ENCODE measurements at regions not wholly inside any gene's neighbourhood (a gene's known extent, or its start where the extent isn't known, plus 50 kb on each side); places are given as distances from the start of the nearest gene placed in this dataset.
A peak's percentile ranks its signal among the peaks of the same experiment; 100 is the strongest.

DNA sequence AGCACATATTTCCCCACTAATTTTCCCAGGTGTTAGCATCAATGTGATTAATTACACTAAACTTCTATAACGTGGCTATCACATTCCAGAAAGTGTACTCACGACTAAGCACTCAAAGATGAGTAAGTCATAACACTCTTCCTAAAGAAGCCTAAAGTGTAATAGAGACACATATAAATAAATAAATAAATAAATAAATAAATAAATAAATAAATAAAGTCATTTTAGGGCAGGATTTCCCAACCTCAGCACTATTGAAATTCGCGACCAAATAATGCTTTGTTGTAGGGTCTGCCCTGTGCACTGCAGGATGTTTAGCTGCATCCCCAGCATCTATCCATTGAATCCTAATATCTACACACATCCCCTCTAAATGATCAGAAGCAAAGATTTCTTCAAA lies 390.9 kb downstream of the CDH7 start:
- no peak for DNase-seq (ENCODE audit: low read depth)

DNA sequence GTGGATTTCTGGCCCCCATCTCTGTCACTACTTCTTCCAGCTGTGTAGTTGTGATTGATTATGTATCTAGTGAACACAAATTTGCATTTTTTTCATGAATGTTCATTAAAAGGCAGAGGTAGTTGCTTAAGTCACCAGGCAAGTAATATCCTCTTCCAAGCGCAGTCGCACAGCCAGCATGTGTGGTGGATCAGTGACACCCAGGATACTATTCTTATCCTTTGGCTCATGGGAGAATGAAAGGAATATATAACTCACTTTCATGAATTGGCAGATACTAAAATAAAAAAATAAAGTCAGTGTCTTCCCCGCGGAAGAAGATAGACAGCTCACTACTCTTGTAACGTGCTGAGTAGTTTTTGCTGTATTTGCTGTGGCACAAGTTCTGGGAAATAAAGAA lies 387.8 kb downstream of the CDH7 start:
- no peak for DNase-seq (ENCODE audit: low read depth)

DNA sequence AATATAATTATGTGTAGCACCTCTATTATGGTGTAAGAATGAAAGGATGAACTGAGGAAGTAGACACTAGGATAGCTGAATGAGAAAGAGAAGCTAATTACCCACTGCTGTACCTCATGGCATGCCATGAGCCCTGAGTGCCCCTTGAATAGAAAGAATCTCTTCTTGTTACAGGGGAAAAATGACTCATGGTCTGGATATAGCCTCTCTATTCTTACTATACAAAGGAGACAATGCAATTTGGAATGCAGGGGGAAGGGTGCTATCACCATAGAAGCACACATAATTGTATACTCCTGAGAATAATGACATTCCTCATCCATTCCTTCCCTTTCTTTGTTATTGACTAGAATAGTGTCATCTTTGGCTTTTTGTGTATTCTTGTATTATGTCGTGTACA lies 385.2 kb downstream of the CDH7 start:
- peak; percentile 55 for DNase-seq (ENCODE audit: low read depth)

DNA sequence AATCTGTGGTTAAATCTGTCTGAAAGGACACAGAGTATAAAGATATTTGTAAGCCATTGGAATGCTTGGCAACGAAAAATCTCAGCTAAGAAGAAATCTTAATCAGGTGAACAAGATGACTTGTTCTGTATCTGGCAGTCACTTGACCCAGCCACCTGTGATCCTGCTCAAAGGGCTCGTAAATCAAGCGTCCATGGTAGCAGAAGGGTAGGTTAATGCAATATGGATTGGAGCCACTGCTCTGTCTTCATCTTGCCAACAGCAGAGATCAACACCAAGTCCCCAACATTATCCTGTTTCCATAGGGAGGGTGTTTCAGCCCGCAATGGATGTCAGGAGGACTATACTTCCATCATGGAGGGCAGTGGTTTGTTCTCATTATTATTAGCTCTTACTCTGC lies 378.4 kb downstream of the CDH7 start:
- DNase-seq (ENCODE audit: low read depth), result no peak

DNA sequence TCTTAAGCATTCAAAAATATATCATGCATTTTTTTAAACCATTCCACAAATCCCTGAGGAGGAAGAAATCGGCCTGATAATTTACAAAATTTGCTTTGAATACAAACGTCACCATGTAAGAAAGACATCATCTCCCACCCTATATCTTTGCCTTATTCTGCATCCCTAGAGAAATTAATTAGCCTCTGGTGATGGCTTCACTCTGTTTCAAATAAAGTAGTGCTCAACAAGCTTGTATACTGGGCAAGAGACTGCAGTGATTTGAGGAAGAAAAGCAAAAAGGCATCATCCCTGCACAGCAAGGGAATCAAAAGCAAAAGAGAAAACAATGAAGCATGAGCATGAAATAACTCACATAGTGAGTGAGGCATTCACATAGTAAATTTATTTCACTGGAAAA lies 375.5 kb downstream of the CDH7 start:
- no peak for DNase-seq (ENCODE audit: low read depth)

DNA sequence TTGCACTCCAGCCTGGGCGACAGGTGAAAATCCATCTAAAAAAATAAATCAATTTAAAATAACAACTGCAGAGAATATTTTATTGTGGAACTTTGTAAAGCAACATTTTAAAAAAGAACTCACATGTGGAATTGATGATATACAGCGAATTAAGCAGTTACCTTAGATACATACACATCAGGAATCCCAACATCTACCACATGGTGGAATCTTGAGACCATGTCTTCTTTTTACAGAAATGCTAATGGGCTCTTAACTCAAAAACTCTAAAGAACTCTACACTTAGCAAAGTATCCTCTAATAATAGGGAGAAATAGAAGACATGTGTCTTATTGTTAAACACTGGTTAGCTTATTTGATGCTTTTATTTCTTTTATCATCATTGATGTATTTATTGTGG lies 373.6 kb downstream of the CDH7 start:
- DNase-seq (ENCODE audit: low read depth), result peak; percentile 3

DNA sequence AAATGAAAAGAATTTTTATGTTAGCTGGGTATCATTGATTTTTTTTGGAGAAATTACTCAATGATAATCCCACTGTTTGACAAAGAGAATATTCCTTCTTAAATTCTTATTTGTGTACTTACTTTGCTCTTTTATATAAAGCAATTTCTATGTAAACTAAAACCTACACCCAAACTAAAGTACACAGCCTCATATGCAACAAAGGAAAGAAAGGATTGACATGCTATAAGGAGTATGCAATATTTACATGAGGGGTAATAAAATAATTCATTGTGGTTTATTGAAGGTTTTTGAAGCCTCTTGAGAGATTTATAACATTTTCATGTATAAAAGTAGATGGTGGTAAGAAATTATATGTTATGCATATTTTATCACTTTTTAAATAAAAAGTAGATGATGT lies 368.5 kb downstream of the CDH7 start:
- DNase-seq (ENCODE audit: low read depth), result no peak

DNA sequence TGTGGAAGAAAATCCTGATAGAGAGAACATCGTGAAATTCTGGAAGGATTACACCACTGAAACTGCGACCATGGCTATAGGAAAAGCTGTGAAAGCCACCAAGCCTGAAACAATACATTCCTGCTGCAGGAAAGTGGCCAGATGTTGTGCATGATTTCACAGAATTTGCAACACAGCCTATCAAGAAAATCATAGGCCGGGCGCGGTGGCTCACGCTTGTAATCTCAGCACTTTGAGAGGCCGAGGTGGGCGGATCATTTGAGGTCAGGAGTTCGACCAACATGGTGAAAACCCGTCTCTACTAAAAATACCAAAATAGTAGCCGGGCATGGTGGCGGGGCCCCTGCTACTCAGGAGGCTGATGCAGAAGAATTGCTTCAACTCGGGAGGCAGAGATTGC lies 360.2 kb downstream of the CDH7 start:
- no peak for DNase-seq (ENCODE audit: low read depth)

DNA sequence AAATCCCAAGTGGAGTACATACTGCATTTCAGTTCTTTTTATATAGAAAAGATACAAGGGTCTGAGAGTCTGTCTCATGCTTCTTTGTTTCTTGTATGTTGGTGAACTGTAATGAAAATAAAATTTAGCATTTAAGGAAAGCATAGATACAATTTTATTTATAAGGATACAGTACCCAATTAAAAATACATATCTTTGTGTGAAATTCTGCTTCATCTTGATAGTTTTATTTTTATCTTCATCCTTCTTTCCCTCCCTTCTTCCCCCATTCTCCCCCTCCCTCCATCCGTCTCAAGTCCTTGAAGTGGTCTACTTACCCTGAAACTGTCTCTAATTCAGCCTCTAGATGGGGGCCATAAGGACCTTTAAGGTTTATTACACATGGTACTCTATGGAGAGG lies 359.8 kb downstream of the CDH7 start:
- DNase-seq (ENCODE audit: low read depth), result no peak

DNA sequence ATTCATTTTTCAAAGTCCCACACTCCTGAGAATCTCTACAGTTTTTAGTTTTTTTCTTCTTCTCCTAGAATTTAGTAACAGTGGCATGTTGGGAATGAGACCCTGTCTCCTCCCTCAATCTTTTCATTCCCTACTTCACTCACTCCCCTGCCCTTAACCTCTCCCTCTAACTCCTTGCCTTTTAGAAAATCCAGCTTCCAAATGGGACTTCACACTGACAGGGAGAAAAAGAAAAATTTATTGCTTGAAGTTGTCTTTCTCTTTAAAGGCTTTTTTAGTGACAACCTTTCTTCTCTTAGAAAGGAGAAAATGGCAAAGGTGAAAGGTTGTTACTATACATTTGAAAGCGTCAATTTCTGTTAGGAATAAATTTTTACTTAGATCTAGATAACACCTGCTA lies 359.2 kb downstream of the CDH7 start:
- no peak for DNase-seq (ENCODE audit: low read depth)

DNA sequence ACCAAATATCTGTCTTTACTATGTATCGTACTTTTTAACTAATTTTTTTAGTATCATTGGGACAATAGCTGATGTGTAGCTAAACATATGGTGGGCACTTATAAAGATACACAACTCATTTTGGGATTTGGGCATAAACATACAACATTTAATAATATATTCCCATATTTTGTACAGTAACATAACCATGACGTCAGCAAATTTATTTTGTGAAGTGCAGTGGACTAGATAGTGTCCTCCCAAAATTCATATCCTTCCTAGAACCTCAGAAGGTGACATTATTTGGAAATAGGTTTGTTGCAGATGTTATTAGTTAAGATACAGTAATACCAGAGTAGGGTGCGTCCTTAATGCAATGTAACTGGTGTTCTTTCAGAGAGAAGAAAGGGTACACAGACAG lies 356.7 kb downstream of the CDH7 start:
- no peak for DNase-seq (ENCODE audit: low read depth)

DNA sequence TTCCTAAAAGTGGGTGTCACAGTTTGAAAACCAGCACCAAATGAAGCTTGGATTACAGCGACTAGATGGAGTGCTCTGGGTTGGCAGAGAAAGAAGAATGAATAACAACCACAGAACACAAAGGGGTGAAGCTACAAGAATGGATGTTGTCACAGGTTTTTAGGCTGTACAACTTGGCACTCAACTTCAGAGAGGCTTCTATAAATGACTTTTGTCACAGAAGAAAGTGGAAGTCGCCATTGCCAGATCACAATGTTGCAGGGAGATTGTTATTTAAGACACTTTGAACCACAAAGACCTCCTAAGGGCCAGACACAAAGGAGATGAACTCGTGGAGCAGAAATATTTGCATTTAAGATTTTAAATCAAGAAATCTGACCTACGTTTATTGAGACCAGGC lies 354.2 kb downstream of the CDH7 start:
- no peak for DNase-seq (ENCODE audit: low read depth)

DNA sequence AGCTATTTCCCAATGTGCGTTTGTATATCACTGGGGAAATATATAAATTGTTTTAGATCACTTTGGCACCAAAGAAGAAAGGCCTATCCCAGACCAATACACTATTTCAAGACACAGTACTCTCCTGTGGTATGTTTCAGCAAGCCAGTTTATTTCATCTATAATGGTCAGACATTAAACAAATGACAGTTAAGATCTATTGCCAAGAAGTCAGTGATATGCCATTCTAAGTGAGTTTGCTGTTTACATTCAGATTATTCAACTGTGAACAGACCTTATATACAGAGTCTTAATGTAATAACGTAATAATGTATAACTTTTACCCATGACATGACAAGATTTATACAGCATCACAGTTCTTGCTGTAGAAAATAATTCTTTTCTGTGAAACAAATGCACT lies 352.7 kb downstream of the CDH7 start:
- DNase-seq (ENCODE audit: low read depth), result no peak

DNA sequence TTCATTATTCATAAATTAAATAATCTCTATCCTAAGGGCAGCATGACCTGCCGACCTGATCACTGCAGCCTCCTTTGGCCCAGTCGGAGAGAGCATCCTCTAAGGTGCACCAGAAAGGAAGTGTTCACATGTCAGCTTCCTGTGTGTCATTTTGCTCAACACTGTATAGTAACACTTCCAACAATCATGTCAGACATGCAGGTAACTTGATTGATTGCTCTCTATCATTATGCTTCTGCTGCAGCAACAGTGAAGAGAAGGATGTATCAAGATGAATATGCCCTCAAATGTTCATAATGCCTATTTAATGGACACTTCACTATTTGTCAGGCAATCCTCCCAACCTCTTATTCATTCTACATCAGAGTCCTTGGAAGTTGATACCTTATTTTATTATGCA lies 332.3 kb downstream of the CDH7 start:
- no peak for DNase-seq (ENCODE audit: low read depth)

DNA sequence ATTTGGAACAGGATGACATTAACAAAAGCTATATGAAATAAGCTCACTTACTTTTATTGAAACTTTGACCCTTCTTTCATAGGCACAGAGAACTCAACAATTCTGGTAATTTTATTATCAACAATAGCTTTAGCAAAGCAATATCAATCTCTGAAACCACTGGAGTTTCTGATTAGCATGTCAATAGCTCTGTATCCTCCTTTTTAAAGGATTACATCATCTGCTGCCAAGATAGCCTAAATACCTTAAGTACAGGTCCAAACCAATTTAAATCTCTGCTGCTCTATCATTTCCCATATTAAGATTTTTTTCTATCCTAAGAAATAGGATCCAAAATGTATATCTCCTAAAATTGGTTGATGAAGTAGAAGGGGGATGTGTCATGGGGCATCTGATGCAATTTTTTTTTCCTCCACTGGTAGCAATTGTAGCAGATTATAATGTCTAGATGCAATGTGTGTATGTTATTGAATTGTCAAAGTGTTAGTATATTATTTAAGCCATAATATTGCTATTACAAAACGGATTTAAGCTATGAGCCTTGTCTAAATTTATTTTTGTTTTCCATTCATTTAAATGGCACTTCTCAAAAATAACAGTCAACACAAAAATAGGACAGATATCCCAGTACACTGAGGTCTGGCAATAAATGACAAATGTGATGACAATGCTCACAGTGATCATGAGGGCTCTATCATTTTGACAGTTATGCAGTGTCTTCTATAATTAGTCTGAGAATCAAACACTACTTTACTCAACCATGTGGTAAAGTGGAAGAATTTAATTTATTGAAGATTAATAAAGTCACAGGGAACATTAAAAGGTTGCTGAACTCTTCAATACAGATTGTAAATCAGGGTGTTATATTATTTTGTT lies 328.4 kb downstream of the CDH7 start:
- DNase-seq (ENCODE audit: low read depth), result no peak

DNA sequence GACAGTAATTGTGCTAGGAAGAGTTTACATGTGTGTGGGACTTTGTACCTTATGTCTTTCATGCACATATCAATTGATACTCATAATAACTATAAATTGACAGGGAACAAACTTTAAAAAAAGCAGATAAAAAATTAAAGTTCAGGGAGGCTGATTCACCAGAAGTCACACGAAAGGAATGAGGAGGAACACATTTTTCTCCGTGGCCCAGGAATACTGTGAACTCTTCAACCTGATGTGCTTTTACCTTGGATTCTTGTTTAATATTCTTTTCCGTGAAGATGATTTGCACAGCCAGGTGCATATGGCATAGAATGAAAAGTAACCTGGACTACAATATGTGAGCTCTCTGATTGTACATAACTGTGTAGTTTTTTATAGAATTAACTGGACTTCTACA lies 326.3 kb downstream of the CDH7 start:
- DNase-seq (ENCODE audit: low read depth), result peak; percentile 32

DNA sequence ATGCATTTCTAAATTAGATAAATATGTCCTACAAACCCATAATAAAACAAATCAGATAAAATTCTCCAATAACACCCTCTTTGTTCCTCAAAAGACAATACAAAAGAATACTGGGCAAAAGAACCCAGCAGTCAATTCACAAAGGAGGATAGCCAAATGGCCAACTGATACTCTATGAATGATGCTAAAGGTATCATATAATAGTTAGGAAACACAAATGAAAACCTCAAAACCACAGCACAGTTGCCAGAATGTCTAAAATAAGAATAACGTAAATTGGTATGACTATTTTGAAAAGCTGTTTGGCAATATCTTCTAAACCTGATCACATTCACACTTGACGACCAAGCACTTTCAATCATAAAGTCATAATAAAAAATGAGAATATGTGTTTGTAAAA lies 315.4 kb downstream of the CDH7 start:
- DNase-seq (ENCODE audit: low read depth), result peak; percentile 37

DNA sequence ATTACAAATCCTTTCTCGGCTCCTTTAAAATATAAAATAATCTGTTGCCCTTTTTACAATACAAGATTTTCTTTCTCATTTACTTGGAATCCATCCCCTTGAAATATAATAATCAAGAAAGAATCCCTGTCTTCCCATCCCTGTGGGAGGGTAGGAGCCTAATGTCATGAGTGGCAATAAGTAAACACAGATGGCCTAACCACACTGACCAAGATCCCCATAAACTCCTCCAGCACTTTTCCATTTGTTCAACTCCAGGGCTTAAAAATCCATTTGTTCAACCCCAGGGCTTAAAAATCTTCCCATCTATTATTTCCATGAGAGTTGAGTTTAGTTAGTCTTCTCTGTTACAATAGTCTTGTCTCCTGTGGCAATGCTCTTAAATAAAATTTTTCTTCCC lies 297.6 kb downstream of the CDH7 start:
- DNase-seq (ENCODE audit: low read depth), result peak; percentile 84

DNA sequence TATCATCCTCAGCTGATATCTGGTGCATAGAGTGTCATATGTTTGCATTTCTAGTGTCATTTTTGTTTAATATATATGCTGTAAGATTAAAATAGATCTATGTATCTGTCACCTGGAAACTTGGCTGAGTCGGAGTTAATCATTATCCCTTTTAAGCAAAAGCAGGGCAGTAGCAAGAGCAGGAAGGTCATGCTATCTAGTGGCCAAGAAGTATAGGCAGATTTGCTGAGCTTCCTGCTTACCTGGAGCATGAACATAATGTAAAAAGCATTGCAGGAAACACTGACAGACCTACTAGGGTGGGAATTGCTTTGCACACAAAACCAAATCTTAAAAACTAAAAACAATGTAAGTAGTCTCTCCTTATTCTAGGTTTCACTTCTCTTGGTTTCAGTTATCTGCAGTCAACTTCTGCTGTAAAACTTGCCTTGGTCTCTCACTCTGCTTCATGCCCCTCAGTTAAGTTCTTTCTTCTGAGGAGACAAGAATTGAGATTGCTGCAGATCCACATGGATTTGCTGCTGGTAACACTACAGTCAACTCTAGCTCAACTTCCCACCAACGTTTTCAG lies 295.3 kb downstream of the CDH7 start:
- no peak for DNase-seq (ENCODE audit: low read depth)

DNA sequence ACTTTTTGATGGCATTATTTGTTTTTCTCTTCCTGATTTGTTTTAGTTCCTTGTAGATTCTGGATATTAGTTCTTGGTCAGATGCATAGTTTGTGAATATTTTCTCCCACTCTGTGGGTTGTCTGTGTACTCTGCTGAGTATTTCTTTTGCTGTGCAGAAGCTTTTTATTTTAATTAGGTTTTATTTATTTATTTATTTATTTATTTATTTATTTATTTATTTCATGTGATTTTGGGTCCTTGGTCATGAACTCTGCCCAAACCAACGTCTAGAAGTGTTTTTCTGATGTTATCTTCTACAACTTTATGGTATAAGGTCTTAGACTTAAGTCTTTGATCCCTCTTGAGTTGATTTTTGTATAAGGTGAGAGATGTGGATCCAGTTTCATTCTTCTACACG lies 292.2 kb downstream of the CDH7 start:
- DNase-seq (ENCODE audit: low read depth), result no peak

DNA sequence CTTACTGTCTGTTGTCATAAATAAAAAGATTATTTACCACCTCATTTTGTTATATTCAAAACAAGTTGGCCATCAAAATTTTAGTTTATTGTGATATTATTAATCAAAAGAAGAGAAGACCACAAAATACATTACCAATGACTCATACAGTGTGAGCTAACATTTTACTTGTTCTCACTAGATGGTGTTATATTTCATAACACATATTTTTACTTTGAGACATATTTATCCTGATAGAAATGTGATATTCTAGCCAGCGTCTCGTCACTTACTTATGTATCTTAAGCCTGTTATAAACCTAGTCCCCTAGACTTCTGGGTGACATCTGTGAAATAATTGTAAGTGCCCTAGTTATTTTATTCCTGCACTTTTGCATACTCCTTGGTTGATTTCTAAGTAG lies 263.2 kb downstream of the CDH7 start:
- peak; percentile 72 for DNase-seq (ENCODE audit: low read depth)

DNA sequence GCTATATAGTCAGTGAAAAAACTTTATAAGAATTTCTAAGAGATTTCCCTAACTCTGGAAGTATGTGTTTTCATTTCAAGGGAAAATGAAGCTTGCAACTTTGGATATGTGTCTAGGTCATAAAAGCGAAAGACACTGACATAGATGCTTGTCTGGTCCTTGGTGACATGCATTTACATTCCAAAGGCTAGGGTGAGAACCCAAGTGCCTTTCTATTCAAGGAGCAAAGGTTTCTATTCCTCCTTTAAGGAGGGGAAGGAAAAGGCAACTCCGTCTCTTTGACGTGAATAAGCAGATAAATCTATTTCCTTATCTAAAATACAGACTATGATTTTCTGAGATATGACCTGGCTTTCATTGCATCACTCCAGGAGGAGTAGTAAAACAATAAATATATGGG lies 261.1 kb downstream of the CDH7 start:
- no peak for DNase-seq (ENCODE audit: low read depth)

DNA sequence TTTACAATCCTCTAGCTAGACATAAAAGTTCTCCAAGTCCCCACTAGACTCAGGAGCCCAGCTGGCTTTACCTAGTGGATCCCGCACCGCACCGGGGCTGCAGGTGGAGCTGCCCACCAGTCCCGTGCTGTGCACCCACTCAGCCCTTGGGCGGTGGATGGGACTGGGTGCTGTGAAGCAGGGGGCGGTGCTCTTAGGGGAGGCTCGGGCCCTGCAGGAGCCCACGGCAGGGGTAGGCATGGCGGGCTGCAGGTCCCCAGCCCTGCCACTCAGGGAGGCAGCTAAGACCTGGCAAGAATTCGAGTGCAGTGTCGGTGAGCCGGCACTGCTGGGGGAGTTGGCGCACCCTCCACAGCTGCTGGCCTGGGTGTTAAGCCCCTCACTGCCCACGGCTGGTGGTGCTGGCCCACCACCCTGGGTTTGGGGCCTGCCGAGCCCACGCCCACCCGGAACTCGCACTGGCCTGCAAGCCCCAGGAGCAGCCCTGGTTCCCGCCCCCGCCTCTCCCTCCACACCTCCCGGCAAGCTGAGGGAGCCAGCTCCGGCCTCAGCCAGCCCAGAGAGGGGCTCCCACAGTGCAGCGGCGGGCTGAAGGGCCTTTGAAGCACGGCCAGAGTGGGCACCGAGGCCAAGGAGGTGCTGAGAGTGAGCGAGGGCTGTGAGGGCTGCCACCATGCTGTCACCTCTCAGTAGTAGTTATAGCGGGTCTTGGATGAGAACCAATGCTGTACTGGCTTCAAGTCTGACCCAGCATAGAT lies 255.2 kb downstream of the CDH7 start:
- DNase-seq (ENCODE audit: low read depth), result no peak

Measured in LHCN-M2 (cell line).